ENCODE measurements at regions not wholly inside any gene's neighbourhood (a gene's known extent, or its start where the extent isn't known, plus 50 kb on each side); places are given as distances from the start of the nearest gene placed in this dataset.
"Not testable (repeated sequence)": the region's sequence is repeated elsewhere in the genome, so short reads cannot be mapped to it uniquely, and the experiment has no call there.

DNA sequence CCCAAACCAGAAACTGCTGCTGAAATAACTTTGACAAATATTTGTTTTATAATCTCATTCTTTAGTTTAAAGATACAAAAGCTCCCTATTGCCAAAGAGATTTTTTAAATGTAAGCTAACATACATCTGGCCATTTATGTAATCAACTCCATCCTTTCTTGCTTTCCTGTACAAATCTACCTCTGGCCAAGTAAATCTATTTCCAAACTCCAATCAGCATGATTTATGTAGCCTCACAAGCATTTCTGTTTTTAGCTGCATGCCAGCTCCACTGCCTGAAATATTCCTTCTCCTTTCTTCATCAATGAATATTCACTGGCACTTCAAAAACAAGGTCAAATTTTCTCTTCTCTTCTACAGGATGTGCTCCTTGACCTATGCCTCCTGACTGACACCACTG, 80.0 kb downstream of the SHOX2 start:
- no peak for DNase-seq (ENCODE audit: low read depth in 3 of 3)

GRCh38 chr3:158019897-158020296, 86.3 kb downstream of the SHOX2 start:
- not testable (repeated sequence) for DNase-seq (ENCODE audit: low read depth in 3 of 3)

- DNase-seq (ENCODE audit: low read depth in 3 of 3): no peak
Measured at GRCh38 chr3:158018462-158018861, 87.8 kb downstream of the SHOX2 start.

GRCh38 chr3:158012901-158013300, 93.3 kb downstream of the SHOX2 start:
- no peak for DNase-seq (ENCODE audit: low read depth in 3 of 3)

GRCh38 chr3:158005391-158006100, 100.7 kb downstream of the SHOX2 start:
- DNase-seq (ENCODE audit: low read depth in 3 of 3): no peak

- DNase-seq (ENCODE audit: low read depth in 3 of 3): no peak
Measured at GRCh38 chr3:157999246-157999645, 107.0 kb downstream of the SHOX2 start.

- no peak for DNase-seq (ENCODE audit: low read depth in 3 of 3)
Measured at GRCh38 chr3:157982359-157982758, 123.9 kb downstream of the SHOX2 start.

- DNase-seq (ENCODE audit: low read depth in 3 of 3): no peak
Measured at GRCh38 chr3:157981819-157982218, 124.4 kb downstream of the SHOX2 start.

DNA sequence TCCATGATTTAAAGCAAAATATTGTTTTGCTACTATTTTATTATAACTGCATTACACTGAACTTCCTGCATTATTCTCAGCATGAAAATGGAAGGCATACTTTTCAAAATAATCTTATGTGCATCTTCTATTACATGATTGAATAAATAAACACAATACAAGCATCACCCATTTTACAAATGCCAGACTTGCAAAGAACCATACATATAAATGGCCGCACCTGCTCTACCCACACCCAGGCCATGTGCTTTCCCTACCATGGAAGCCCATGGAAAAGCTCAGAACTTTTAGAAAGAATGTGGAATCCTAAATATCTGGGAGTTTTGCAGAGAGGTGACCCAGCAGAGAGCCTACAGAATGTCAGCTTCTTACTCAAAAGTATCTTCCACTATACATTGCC, 127.2 kb downstream of the SHOX2 start:
- no peak for DNase-seq (ENCODE audit: low read depth in 3 of 3)

- DNase-seq (ENCODE audit: low read depth in 3 of 3): no peak
Measured at GRCh38 chr3:157961665-157962064, 144.6 kb downstream of the SHOX2 start.

DNA sequence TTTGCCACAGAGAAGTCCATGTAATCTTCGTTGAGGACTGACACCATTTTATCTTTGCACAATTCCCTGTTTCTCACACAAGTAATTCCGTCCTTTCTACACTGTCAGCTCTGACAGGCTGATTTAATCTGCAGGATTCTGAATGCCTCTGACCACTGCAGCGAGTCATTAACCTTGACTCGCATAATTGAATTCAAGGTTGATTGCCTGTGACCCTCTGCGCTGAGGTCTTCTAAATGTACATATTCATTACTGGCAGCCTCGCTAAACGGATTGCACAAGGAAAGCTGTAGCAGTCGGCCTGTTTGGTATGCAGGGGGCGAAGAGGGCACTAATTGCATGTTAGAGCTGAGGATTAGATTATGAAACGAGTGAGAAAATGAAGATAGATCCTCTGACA, 147.8 kb downstream of the SHOX2 start:
- no peak for DNase-seq (ENCODE audit: low read depth in 3 of 3)

DNA sequence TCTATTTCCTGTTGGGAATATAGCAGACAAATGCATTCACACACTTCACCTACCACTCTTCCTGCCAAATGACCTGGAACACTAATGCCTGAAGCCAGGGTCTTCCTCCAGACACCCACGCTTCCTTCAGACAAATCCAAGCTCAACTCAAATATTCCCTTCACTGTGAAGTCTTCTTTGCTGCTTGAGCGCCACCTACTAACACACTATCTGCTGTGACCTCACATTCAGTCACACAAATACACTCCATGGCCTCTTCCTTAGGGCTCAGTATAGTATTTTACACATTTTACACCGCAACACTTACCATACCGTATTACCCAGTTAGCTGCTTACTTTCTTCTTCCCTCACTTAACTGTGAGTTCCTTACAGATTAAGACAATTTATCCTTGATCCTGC, 149.4 kb downstream of the SHOX2 start:
- DNase-seq (ENCODE audit: low read depth in 3 of 3): no peak

DNA sequence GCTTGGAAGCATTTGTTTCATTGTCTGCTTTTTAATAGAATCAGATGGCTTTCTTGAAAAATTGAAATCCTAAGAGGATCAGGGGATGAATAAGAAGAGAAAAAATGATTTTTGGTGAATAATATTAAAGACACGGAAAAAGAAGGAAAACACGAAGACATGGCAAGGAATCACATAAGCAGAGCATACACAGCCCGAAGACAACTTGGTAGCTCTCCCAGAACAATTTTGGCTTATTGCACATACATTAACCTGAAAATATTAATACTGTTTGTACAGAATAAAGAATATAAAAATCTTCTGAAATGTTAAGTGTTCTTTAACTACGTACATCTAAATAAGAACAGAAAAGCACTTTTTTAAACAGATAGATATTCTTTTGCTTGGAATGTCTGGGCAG, 150.0 kb downstream of the SHOX2 start:
- DNase-seq (ENCODE audit: low read depth in 3 of 3): no peak

GRCh38 chr3:157953565-157953964, 152.7 kb downstream of the SHOX2 start:
- no peak for DNase-seq (ENCODE audit: low read depth in 3 of 3)

DNA sequence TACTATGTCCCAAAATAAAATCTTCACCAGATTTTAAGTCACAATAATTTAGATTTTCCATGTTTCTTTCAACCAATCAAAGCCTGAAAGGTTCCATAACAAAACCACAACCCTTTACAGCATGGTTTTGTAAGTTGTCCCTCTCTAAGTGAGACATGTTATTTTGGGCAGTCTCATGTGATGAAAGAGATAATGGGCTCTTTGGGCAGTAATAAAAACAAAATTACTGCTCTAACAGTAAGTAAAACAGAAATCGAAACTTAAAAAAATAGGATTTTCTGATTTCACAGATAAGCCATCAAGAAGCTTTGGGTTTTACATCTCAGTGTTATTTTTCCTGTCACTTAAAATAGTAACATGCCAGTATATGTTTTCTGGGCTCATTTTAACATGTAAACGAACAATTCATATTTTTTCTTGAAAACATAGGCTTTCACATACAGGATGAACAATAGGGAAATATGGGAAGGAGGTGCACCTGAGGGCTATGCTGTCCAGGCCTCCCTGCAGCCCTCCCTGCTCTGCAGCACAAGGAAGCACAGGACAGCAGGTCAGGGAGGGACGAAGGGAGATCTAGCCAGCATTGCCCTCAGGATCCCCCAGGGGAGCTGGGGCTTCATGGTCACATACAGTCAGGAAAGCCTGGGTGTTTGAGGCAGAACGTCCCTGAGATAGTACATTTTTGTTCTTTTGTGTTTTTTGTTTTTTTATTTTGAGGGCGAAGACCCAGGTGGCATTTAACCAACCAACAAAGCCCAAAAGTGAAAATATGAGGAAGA, 157.4 kb downstream of the SHOX2 start:
- no peak for DNase-seq (ENCODE audit: low read depth in 3 of 3)

GRCh38 chr3:157939166-157939565, 167.1 kb downstream of the SHOX2 start:
- DNase-seq (ENCODE audit: low read depth in 3 of 3): no peak

DNA sequence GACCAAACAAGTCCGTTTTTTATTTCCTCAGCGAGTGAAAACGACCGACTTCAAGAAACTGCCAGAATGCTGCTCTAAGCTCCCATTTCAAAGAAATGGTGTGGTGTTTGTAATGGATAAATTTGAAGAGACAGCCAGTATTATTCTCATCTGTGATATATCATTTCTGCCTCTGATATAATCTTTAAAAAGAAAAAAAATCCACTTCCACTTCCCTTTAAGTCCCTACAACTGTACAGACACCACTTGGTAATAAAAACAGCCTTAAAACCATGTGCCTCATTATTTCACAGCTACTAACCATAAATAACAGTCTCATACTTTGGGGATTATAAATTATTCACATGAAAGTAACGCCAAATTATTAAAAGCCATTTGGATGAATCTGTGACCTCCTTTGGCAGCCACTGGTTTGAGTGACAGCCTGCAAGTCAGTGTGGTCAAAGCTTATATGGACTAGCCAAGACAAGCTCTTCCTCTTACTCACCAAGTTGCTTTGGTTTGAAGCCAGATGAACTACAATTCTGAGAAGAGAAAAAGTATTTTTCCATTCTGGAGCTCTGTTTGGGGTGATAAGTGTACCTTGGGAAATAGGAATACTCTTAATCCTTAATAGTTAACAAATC, 168.0 kb downstream of the SHOX2 start:
- no peak for DNase-seq (ENCODE audit: low read depth in 3 of 3)

- no peak for DNase-seq (ENCODE audit: low read depth in 3 of 3)
Measured at GRCh38 chr3:157931517-157931916, 174.7 kb downstream of the SHOX2 start.

DNA sequence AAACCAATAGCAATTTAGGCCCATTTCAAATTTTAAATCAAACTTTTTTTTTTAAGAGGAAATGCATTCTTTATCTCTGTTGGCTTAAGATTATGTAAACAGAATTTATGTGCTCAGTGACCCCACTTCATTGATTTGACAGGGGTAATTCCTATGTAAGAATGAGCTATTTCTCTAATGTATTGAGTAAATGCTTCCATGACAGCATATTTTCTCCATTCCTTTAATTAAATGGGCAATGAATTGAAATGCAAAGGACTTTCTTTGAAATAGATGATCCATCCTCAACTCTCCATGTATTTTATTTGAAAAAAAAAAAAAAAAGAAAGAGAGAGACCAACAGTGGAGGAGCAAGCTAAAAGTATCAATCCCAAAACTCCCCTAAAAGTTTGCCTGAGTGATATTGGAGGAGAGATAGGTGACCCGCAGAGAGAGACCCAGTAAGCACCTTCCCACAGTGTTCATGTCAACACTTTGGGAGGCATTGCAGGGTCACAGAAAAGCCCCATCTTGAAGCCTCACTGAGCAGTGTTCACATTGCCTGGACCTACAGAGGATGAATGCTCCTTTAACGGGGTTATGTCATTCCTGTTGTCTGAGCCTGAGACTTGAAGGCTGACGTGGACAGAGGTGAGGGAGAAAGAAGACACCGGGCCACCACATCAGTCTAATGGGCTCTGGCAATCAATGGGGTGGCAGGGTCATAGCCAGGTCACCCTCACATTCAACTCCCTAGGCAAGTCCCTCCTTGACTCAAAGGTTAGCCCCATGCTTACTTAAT, 176.0 kb downstream of the SHOX2 start:
- no peak for DNase-seq (ENCODE audit: low read depth in 3 of 3)

DNA sequence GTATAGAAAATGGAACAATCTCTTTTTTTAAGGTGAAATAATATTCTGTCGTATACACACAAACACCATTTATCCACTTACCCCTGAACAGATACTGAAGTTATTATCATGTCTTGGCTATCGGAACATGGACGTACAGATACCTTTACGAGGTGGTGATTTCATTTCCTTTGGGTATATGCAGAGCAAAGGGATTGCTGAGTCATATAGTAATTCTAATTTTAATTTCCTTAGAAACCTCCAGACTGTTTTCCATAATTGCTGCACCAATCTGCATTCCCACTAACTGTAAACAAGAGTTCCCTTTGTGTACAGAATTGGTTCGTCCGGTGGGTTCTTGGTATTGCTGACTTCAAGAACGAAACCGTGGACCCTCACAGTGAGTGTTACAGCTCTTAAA, 179.4 kb downstream of the SHOX2 start:
- DNase-seq (ENCODE audit: low read depth in 3 of 3): no peak

DNA sequence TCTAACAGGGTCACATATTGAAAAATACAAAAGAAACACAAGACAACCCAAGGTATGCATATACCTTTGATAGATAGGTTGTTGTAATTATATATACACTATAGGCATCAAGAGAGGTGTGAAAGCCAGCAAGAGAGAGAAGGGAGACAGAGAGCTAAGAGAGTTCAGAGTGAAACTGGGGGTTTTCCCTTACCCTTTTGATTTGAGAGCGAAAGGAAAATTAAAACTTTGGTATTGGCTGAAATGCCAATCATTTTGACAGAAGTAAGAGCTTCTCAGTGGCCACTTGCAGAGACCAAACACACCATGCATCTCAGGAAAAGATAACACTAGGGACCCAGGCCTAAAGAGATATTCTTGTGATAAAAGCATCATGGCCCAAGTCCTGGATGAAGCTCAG, 183.6 kb downstream of the SHOX2 start:
- no peak for DNase-seq (ENCODE audit: low read depth in 3 of 3)

GRCh38 chr3:157921811-157922210, 184.4 kb downstream of the SHOX2 start:
- DNase-seq (ENCODE audit: low read depth in 3 of 3): no peak

Measured in stimulated activated CD4-positive, alpha-beta T cell treated with anti-CD3 and anti-CD28 coated beads, TNF-alpha, amount 100 ng/mL, for 24 hours (primary cell).